ENCODE measurements at regions not wholly inside any gene's neighbourhood (a gene's known extent, or its start where the extent isn't known, plus 50 kb on each side); places are given as distances from the start of the nearest gene placed in this dataset.

DNA sequence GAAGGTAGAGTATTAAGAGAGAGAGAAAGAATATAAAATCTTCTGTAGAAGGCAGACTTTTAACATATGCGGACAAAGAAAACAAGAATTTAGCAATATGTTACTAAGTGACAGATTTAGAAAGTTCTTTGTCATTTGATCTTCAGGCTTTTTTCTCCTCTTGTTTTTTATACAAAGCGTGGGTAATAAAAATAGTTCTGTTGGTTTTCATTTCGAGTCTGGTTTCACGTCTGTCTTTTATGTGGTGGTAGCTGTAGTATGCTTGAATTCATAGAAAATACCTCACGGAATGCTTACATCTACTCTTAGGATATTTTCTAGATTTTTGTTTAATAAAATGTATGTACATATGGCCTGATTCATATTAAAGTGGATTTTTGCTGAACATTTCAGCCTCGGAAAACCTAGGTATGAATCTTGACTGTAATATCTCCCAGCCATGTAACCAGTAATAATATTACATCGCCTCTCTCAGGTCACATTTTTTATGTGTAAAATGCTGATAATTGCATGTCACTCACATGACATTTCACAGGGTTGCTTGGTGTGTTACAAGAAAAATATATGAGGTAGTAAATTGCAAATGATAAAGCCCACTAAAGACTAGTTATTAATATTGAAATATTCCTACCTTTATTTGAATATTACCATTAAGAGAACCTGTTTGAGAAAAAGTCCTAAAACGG is 72.5 kb upstream of the TAF11L2 start:
- TF ChIP-seq CTCF (IDR thresholded peaks at IDR 0.05) (no peak), POLR2A (IDR thresholded peaks at IDR 0.05) (no peak)

Data from testis (tissue), 2 donors.